Smooth muscle cell (in vitro differentiated cells): ENCODE measurements at regions not wholly inside any gene's neighbourhood (a gene's known extent, or its start where the extent isn't known, plus 50 kb on each side); places are given as distances from the start of the nearest gene placed in this dataset.
"Not testable (repeated sequence)": the region's sequence is repeated elsewhere in the genome, so short reads cannot be mapped to it uniquely, and the experiment has no call there.

Source experiments
- DNase-seq: peaks from one replicate; lab custom pipeline; 2025; ENCODE audit not compliant: unreplicated experiment; lab: John Stamatoyannopoulos, UW
- H2AFZ ChIP-seq: fragments of 200-600 bp; sonication (generic); 2 replicates; pipeline ENCODE4 v1.6.0; 2016; ENCODE audit warnings: antibody characterized with exemption, low read depth, mild to moderate bottlenecking
- H3F3A ChIP-seq: fragments of 200-600 bp; sonication (generic); 2 replicates; pipeline ENCODE4 v1.6.0; 2017; ENCODE audit warnings: antibody characterized with exemption, low read depth
- H3K27ac ChIP-seq: fragments of 200-600 bp; sonication (generic); 2 replicates; pipeline ENCODE4 v1.5.1; 2016; ENCODE audit warnings: low read depth, mild to moderate bottlenecking
- H3K27me3 ChIP-seq: fragments of 200-600 bp; sonication (generic); 2 replicates; pipeline ENCODE4 v1.6.1; 2016; ENCODE audit warnings: low read depth, mild to moderate bottlenecking
- H3K36me3 ChIP-seq: fragments of 200-600 bp; sonication (generic); 2 replicates; pipeline ENCODE4 v1.5.1; 2016; ENCODE audit warnings: low read depth
- H3K4me1 ChIP-seq: fragments of 200-600 bp; sonication (generic); 2 replicates; pipeline ENCODE4 v1.5.1; 2016; ENCODE audit warnings: low read depth
- H3K4me2 ChIP-seq: fragments of 200-600 bp; sonication (generic); 2 replicates; pipeline ENCODE4 v1.6.0; 2016; ENCODE audit warnings: mild to moderate bottlenecking
- H3K4me3 ChIP-seq: fragments of 200-600 bp; sonication (generic); 2 replicates; pipeline ENCODE4 v1.5.1; 2016; ENCODE audit warnings: mild to moderate bottlenecking
- H3K79me2 ChIP-seq: fragments of 200-600 bp; sonication (generic); 2 replicates; pipeline ENCODE4 v1.6.0; 2016; ENCODE audit warnings: low read depth, mild to moderate bottlenecking
- H3K9ac ChIP-seq: fragments of 200-600 bp; sonication (generic); 2 replicates; pipeline ENCODE4 v1.6.0; 2016; ENCODE audit warnings: low read depth
- H3K9me3 ChIP-seq: fragments of 200-600 bp; sonication (generic); replicated peaks from 2 replicates; pipeline ENCODE4 v1.5.1; 2016; ENCODE audit warnings: low read depth
- H4K20me1 ChIP-seq: fragments of 200-600 bp; sonication (generic); 2 replicates; pipeline ENCODE4 v1.6.0; 2016; ENCODE audit warnings: low read depth
- WGBS: methylation state at CpG from one replicate; pipeline ENCODE4 v1.1.7; 2016; ENCODE audit warnings: low lambda C conversion rate; 5-methylcytosine and 5-hydroxymethylcytosine counted together
- TF ChIP-seq, protein P1 (sequence below): fragments of 200-600 bp; sonication (generic); IDR thresholded peaks from 2 replicates; pipeline ENCODE4 v1.5.1; 2017; ENCODE audit warnings: borderline replicate concordance, mild to moderate bottlenecking, antibody characterized with exemption; ENCODE audit not compliant: insufficient read depth, poor library complexity, severe bottlenecking

DNA sequence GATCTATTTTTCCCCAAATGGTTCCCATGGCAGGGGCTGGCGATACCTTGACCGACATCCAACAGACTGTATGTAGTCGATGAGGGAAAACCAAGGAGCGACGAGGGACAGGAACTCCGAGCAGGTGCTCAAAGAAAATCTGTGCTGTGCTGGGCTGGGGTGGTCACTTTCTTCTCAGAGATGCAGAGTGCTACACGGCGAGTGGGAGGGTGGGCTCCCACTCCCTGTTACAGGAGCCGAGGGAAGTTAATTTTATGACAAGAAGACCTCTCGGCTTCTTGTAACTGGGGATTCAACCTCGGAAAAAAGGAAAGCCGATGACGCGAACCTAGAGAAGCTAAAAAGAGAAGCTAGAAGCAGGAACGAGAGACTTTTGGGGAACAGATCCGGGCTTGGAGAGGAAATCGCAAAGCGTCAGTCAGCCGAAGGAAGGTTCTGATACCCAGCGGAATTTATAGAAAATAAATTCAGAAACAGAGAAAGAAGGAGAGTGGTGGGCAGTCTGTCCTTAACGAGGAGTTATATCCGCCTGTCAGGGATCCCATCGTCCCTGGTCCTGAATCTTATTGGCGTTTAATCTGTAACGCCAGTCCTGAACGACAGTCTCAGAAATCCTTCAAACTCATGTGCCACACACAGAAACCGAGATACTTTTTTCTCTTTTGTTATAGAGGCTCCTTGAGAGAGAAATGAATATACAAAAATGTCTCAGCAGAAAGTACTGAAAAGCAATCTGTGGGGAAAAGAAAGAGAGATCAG lies 84.6 kb upstream of the ZNF322 start:
- Histone ChIP-seq H3K79me2 (no peaks in the 10 kb centered on the region), H3K36me3 (no peaks in the 10 kb centered on the region), H3F3A (no peaks in the 10 kb centered on the region), H3K4me3 (peak overlapping the region; percentile 56), H3K9ac (no peak overlapping the region), H3K4me1 (peaks cover 4% of the 10 kb centered on the region), H2AFZ (peak overlapping the region; percentile 84), H3K9me3 (no peaks in the 10 kb centered on the region), H3K27me3 (peaks cover 6% of the 10 kb centered on the region), H4K20me1 (no peaks in the 10 kb centered on the region), H3K4me2 (peak overlapping the region; percentile 83), H3K27ac (no peak overlapping the region)
- 2% methylated on average over 27 of the region's 27 CpGs for whole genome bisulfite sequencing
- DNase-seq, result no peak
- TF ChIP-seq, protein P1, sequence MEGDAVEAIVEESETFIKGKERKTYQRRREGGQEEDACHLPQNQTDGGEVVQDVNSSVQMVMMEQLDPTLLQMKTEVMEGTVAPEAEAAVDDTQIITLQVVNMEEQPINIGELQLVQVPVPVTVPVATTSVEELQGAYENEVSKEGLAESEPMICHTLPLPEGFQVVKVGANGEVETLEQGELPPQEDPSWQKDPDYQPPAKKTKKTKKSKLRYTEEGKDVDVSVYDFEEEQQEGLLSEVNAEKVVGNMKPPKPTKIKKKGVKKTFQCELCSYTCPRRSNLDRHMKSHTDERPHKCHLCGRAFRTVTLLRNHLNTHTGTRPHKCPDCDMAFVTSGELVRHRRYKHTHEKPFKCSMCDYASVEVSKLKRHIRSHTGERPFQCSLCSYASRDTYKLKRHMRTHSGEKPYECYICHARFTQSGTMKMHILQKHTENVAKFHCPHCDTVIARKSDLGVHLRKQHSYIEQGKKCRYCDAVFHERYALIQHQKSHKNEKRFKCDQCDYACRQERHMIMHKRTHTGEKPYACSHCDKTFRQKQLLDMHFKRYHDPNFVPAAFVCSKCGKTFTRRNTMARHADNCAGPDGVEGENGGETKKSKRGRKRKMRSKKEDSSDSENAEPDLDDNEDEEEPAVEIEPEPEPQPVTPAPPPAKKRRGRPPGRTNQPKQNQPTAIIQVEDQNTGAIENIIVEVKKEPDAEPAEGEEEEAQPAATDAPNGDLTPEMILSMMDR, result no peak

DNA sequence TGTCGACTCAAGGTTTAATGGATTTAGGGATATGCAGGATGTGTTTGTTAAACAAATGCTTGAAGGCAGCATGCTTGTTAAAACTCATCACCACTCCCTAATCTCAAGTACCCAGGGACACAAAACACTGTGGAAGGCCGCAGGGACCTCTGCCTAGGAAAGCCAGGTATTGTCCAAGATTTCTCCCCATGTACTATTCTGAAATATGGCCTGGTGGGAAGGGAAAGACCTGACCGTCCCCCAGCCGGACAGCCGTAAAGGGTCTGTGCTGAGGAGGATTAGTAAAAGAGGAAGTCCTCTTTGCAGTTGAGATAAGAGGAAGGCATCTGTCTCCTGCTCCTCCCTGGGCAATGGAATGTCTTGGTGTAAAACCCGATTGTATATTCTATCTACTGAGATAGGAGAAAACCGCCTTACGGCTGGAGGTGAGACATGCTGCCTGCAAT lies 85.3 kb upstream of the ZNF322 start:
- not testable (repeated sequence) for H3F3A ChIP-seq, H4K20me1 ChIP-seq, H2AFZ ChIP-seq, H3K36me3 ChIP-seq, H3K27me3 ChIP-seq, H3K4me1 ChIP-seq, H3K79me2 ChIP-seq, H3K27ac ChIP-seq, DNase-seq, H3K9me3 ChIP-seq, H3K9ac ChIP-seq
- Histone ChIP-seq H3K4me3 (peak overlapping the region; percentile 56), H3K4me2 (peak overlapping the region; percentile 83)
- WGBS, result 30% methylated on average over 8 of the region's 8 CpGs

DNA sequence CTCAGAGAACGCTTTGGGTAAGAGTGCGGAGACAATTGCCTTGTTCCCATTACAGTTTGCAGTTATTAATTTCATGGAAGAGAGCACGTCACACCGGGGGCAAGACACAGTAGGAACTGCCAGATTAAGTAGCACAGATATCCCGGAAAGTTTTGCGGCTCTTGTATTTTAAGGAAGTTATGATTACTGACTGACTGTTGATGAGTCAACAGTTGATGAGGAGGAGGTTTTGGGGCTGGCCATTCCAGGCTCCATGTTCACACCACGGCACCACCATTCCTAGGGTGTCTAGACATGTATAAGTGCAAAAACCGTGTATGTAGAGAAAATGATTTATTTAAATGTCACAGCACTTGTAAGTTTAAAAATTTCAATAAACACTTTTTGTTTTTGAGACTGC lies 86.4 kb upstream of the ZNF322 start:
- not testable (repeated sequence) for H3K4me1 ChIP-seq, H3K27ac ChIP-seq, H3K36me3 ChIP-seq, H3K4me2 ChIP-seq, H3K9me3 ChIP-seq, H3F3A ChIP-seq, H2AFZ ChIP-seq, H3K4me3 ChIP-seq, H4K20me1 ChIP-seq, H3K79me2 ChIP-seq, H3K9ac ChIP-seq, DNase-seq
- peaks cover 12% of the 10 kb centered on the region for H3K27me3 ChIP-seq
- 85% methylated on average over 8 of the region's 8 CpGs for WGBS

DNA sequence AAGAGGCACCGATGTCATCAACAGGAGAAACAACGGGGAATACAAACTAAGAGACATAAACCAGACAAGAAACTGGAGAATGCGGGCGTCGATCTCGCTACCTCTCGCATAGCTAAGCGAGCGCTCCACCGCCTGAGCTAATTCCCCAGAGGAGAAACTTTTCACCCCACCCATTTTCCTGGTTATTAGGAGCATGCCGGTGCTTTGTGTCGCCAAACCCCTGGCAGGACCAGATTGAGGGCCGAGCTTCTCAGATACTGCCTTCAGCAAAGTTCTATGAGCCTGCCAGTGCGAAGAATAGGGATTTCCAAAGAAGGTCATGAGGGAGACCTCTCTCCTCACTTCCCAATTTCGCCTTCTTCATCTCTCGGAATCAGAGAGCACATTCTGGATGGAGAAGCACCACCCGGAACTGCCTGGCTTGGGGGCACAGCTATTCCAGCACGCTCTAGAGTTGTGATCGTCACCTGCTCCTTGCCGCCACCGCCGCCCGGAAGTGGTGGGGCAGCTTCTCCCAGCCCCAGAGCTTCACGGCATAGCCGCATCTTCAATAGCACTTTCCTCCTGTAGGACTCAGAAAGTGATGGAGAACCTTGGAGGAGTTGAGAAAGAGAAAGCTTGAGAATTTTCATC lies 89.7 kb upstream of the ZNF322 start:
- H2AFZ ChIP-seq, H3K4me2 ChIP-seq, H3K79me2 ChIP-seq, H3K9ac ChIP-seq, H3K9me3 ChIP-seq, H3K27ac ChIP-seq, H3F3A ChIP-seq, H3K36me3 ChIP-seq, DNase-seq, H4K20me1 ChIP-seq, H3K4me1 ChIP-seq, H3K4me3 ChIP-seq: not testable (repeated sequence)
- 4% methylated on average over 20 of the region's 25 CpGs for WGBS
- peaks cover 19% of the 10 kb centered on the region for H3K27me3 ChIP-seq

DNA sequence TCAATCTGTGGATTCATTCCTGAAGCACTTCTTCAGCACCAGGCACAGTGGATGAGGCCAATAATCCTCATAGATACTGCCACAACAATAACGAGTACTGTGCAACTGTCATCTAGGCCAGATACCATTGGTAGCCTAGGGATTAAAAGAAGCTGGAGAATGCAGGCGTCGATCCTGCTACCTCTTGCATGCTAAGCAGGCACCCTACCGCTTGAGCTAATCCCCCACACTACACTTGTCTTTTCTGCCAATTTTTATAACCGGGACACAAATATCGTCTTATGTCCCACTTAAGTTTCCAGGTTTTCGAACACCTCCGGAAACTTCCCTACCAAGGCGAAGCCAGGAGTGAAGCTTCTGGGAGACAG lies 90.2 kb upstream of the ZNF322 start:
- H3K4me1 ChIP-seq, H3F3A ChIP-seq, H3K79me2 ChIP-seq, H3K9me3 ChIP-seq, H3K36me3 ChIP-seq, H3K4me3 ChIP-seq, H2AFZ ChIP-seq, H3K4me2 ChIP-seq, DNase-seq, H3K9ac ChIP-seq, H3K27ac ChIP-seq, H4K20me1 ChIP-seq: not testable (repeated sequence)
- H3K27me3 ChIP-seq, result peaks cover 24% of the 10 kb centered on the region
- WGBS, result 11% methylated on average over 8 of the region's 9 CpGs
